ENCODE measurements at regions not wholly inside any gene's neighbourhood (a gene's known extent, or its start where the extent isn't known, plus 50 kb on each side); places are given as distances from the start of the nearest gene placed in this dataset.
"Not testable (repeated sequence)": the region's sequence is repeated elsewhere in the genome, so short reads cannot be mapped to it uniquely, and the experiment has no call there.

DNA sequence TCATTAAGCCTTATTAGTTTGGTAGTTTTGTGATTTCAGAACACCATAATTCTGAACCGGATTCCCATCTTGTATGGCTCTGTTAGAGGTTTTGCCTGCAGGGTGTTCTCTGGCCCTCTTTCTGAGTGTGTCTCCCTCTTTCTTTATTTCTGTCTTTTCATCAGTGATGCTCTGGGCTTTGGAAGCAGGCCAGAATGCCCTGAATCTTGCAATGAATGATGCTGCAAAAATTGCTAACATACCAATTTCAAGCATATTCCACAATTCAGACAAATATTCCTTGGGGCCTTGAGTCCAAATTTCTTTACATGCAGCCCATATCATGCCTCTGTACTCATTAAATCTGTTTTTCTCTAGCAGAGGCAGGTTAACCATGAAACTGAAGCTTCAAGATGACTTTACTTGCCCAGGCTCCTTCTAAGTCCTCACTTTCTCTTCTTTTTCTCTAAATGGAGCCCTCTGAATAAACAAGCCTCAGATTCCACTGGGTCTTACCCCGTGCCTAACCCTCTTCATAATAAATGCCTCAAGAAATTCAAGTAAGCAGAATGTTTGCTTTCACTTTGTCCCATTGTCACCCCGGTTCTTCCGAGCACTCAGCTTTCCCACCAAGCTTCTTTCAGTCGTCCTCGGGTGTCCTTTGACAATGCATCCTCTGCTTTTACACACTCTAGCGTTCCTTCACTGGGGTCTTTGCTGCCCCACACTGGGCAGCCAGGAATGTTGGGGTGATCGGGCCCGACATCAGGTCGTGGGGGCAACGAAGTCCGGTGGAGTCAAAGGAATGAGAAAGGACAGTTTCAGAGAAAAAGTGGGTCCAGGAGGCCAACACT is 78.8 kb upstream of the SLC38A4 start:
- no peak overlapping the region for H3K4me3 Mint-ChIP-seq
- CTCF ChIA-PET = no interaction called here
- no peaks in the 10 kb centered on the region for H3K4me1 Mint-ChIP-seq (ENCODE audit: low read depth)
- Histone ChIP-seq H3K4me1 (ENCODE audit: insufficient read depth, low read length) (no peaks in the 10 kb centered on the region), H3K4me3 (ENCODE audit: low read length) (no peak overlapping the region), H3K36me3 (ENCODE audit: insufficient read depth, low read length) (no peaks in the 10 kb centered on the region), H3K27me3 (ENCODE audit: control insufficient read depth in 1 of 2, insufficient read depth in 2 of 2, low read length in 2 of 2) (peaks cover 0 to 4% of the 10 kb centered on the region in 2 experiments), H3K9me3 (ENCODE audit: control insufficient read depth in 1 of 2, insufficient read depth in 1 of 2, low read length in 2 of 2) (peaks cover 0 to 4% of the 10 kb centered on the region in 2 experiments), H3K27ac (ENCODE audit: low read depth in 1 of 2, low read length in 2 of 2) (no peak overlapping the region)
- DNase-seq = no peak
- no peak for ATAC-seq (ENCODE audit: poor library complexity)
- TF ChIP-seq, protein P1, sequence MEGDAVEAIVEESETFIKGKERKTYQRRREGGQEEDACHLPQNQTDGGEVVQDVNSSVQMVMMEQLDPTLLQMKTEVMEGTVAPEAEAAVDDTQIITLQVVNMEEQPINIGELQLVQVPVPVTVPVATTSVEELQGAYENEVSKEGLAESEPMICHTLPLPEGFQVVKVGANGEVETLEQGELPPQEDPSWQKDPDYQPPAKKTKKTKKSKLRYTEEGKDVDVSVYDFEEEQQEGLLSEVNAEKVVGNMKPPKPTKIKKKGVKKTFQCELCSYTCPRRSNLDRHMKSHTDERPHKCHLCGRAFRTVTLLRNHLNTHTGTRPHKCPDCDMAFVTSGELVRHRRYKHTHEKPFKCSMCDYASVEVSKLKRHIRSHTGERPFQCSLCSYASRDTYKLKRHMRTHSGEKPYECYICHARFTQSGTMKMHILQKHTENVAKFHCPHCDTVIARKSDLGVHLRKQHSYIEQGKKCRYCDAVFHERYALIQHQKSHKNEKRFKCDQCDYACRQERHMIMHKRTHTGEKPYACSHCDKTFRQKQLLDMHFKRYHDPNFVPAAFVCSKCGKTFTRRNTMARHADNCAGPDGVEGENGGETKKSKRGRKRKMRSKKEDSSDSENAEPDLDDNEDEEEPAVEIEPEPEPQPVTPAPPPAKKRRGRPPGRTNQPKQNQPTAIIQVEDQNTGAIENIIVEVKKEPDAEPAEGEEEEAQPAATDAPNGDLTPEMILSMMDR (IDR thresholded peaks at IDR 0.05) = no peak
- no peaks in the 10 kb centered on the region for H3K36me3 Mint-ChIP-seq (ENCODE audit: low read depth)
- POLR2A ChIA-PET = no interaction called here
- peaks cover 6% of the 10 kb centered on the region for H3K27me3 Mint-ChIP-seq
- peaks cover under 1% of the 10 kb centered on the region for H3K9me3 Mint-ChIP-seq
- intact Hi-C loops (cut with DNase I, micrococcal nuclease) = no loop called here
- no peak overlapping the region for H3K27ac Mint-ChIP-seq

DNA sequence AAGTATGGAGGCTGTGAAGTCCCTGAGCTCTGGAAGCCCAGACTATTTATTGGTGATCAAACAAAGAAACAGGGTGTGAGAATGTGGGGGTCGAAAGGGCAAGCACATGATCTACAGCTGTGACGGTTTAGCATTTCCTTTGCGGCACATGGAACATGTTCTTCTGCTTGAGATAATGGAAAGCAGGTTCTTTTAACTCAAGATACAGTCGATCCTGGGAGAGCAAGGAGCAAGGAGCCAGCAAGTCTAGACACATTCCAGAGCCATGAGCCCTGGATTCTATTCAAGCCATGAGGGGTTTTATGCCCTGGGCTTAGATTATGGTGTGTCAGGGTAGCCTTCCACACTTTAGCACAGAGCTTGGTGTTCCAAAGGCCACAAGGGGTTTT is 79.4 kb upstream of the SLC38A4 start:
- H3K27me3 ChIP-seq (ENCODE audit: control insufficient read depth in 1 of 2, insufficient read depth in 2 of 2, low read length in 2 of 2); H3K4me1 Mint-ChIP-seq (ENCODE audit: low read depth); POLR2A ChIA-PET; H3K27ac Mint-ChIP-seq; ATAC-seq (ENCODE audit: poor library complexity); H3K4me3 Mint-ChIP-seq; intact Hi-C loops (cut with DNase I, micrococcal nuclease); H3K9me3 ChIP-seq (ENCODE audit: control insufficient read depth in 1 of 2, insufficient read depth in 1 of 2, low read length in 2 of 2); CTCF ChIA-PET; DNase-seq; H3K9me3 Mint-ChIP-seq; H3K4me3 ChIP-seq (ENCODE audit: low read length); H3K4me1 ChIP-seq (ENCODE audit: insufficient read depth, low read length); H3K27ac ChIP-seq (ENCODE audit: low read depth in 1 of 2, low read length in 2 of 2); H3K36me3 ChIP-seq (ENCODE audit: insufficient read depth, low read length); H3K36me3 Mint-ChIP-seq (ENCODE audit: low read depth): not testable (repeated sequence)
- peaks cover 11% of the 10 kb centered on the region for H3K27me3 Mint-ChIP-seq

DNA sequence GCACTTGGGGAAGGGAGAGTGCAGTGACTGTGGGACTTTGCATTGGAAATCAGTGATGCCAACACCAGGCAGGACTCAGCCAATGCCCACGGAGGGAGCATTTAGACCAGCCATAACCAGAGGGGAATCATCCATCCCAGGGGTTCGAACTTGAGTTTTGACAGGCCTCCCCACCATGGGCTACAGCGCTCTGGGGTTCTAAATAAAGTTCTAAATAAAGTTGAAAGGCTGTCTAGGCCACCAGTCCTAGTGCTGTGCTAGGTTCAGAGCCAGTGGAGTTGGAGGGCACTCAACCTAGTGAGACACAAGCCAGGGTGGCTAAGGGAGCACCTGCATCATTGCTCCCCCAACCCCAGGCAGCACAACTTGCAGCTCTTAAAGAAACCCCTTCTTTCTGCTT is 82.0 kb upstream of the SLC38A4 start:
- TF ChIP-seq, protein P1 (IDR thresholded peaks at IDR 0.05) = no peak
- Mint-ChIP-seq H3K4me3 (no peak overlapping the region), H3K27ac (no peak overlapping the region), H3K36me3 (ENCODE audit: low read depth) (peaks cover 3% of the 10 kb centered on the region), H3K4me1 (ENCODE audit: low read depth) (no peaks in the 10 kb centered on the region), H3K27me3 (peaks cover 11% of the 10 kb centered on the region), H3K9me3 (peaks cover 14% of the 10 kb centered on the region)
- intact Hi-C loops (cut with DNase I, micrococcal nuclease) = no loop called here
- ChIA-PET CTCF (no interaction called here), POLR2A (no interaction called here)
- no peaks in the 10 kb centered on the region for H3K36me3 ChIP-seq (ENCODE audit: insufficient read depth, low read length)
- no peak overlapping the region for H3K4me3 ChIP-seq (ENCODE audit: low read length)
- H3K4me1 ChIP-seq (ENCODE audit: insufficient read depth, low read length) = no peaks in the 10 kb centered on the region
- H3K27me3 ChIP-seq (ENCODE audit: control insufficient read depth in 1 of 2, insufficient read depth in 2 of 2, low read length in 2 of 2) = peaks cover 0 to 4% of the 10 kb centered on the region in 2 experiments
- H3K9me3 ChIP-seq (ENCODE audit: control insufficient read depth in 1 of 2, insufficient read depth in 1 of 2, low read length in 2 of 2) = peaks cover 0 to 4% of the 10 kb centered on the region in 2 experiments
- ATAC-seq (ENCODE audit: poor library complexity) (no peak), DNase-seq (no peak)
- no peak overlapping the region for H3K27ac ChIP-seq (ENCODE audit: low read depth in 1 of 2, low read length in 2 of 2)

Measured in CD4-positive, alpha-beta T cell (primary cell).